ENCODE measurements at regions not wholly inside any gene's neighbourhood (a gene's known extent, or its start where the extent isn't known, plus 50 kb on each side); places are given as distances from the start of the nearest gene placed in this dataset.
A peak's percentile ranks its signal among the peaks of the same experiment; 100 is the strongest.

DNA sequence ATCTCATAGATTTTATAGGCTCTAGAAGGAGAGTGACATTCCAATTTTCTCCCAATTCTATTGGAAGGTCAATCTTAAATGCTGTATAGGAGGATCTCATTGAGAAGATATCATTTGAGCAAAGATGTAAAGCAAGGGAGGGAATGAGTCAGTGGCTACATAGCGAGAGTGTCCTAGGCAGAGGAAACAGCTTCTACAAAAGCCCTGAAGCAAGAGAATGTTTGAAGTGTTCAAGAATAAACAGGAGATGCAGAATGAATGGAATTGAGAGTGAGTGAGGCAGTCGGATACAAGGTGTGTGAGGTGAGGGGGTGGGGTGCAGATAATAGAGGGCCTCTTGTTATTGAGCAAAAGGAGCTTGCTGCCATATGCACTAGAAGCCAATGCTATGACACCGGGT is 545.9 kb downstream of the IGSF11 start:
- intact Hi-C loops (cut with DNase I; ENCODE audit: low total_unique reads) = no loop called here
- no peak for TF ChIP-seq EP300 (IDR thresholded peaks at IDR 0.05)
- TF ChIP-seq POLR2A (IDR thresholded peaks at IDR 0.05) = no peak
- TF ChIP-seq, protein P1, sequence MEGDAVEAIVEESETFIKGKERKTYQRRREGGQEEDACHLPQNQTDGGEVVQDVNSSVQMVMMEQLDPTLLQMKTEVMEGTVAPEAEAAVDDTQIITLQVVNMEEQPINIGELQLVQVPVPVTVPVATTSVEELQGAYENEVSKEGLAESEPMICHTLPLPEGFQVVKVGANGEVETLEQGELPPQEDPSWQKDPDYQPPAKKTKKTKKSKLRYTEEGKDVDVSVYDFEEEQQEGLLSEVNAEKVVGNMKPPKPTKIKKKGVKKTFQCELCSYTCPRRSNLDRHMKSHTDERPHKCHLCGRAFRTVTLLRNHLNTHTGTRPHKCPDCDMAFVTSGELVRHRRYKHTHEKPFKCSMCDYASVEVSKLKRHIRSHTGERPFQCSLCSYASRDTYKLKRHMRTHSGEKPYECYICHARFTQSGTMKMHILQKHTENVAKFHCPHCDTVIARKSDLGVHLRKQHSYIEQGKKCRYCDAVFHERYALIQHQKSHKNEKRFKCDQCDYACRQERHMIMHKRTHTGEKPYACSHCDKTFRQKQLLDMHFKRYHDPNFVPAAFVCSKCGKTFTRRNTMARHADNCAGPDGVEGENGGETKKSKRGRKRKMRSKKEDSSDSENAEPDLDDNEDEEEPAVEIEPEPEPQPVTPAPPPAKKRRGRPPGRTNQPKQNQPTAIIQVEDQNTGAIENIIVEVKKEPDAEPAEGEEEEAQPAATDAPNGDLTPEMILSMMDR (IDR thresholded peaks at IDR 0.05) = no peak
- no peak for TF ChIP-seq POLR2AphosphoS5 (IDR thresholded peaks at IDR 0.05)

GRCh38 chr3:118495206-118495605 is 539.4 kb downstream of the IGSF11 start:
- WGBS, 5 donors = 68 to 96% (median 95%) methylated on average over 2 of the region's 2 CpGs
- Histone ChIP-seq H3K4me3 (no peak overlapping the region), H3K4me1 (no peaks in the 10 kb centered on the region), H3K9me3 (no peaks in the 10 kb centered on the region), H3K27ac (no peak overlapping the region), H3K27me3 (no peaks in the 10 kb centered on the region), H3K36me3 (no peaks in the 10 kb centered on the region)
- TF ChIP-seq POLR2A (IDR thresholded peaks at IDR 0.05) (no peak), EP300 (IDR thresholded peaks at IDR 0.05) (no peak), POLR2AphosphoS5 (IDR thresholded peaks at IDR 0.05) (no peak)
- TF ChIP-seq, protein P1 (IDR thresholded peaks at IDR 0.05) = no peak
- DNase-seq = no peak
- intact Hi-C loops (cut with DNase I; ENCODE audit: low total_unique reads) = no loop called here

More for the DNA sequence above, 545.9 kb downstream of the IGSF11 start:
- Histone ChIP-seq H3K4me3 (no peak overlapping the region), H3K27me3 (no peaks in the 10 kb centered on the region), H3K36me3 (no peaks in the 10 kb centered on the region), H3K9me3 (no peaks in the 10 kb centered on the region), H3K27ac (no peak overlapping the region), H3K4me1 (no peaks in the 10 kb centered on the region)
- no peak for DNase-seq
- 17 to 49% (median 21%) methylated on average over 2 to 3 of the region's 3 CpGs for WGBS, 5 donors

DNA sequence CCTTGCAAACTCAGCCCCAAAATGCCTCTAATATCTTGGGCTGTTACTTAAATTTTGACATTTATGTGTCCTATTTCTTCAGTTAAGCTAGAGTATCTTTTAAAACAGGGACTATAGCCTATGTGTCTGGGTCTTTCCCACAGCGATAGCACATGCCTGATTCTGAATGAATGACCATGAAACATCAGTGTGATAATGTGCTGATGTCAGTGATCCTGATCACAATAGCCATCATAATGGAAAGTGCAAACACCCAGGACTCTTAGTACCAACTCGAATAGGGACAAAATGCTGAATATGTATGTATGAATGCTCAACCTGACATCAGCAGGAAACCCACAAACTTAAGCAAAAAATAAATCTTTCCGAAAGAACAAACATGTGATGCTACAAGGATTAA is 537.4 kb downstream of the IGSF11 start:
- DNase-seq = no peak
- no peaks in the 10 kb centered on the region for H3K27me3 ChIP-seq
- H3K9me3 ChIP-seq = no peaks in the 10 kb centered on the region
- WGBS, 5 donors = 81 to 91% (median 87%) methylated on average over 3 of the region's 3 CpGs
- H3K36me3 ChIP-seq = no peaks in the 10 kb centered on the region
- peaks cover 0 to 9% (median 0%) of the 10 kb centered on the region in 4 donors for H3K4me1 ChIP-seq
- no peak overlapping the region for H3K4me3 ChIP-seq
- TF ChIP-seq, protein P1 (IDR thresholded peaks at IDR 0.05) = no peak
- TF ChIP-seq POLR2A (IDR thresholded peaks at IDR 0.05) = no peak
- no peak for TF ChIP-seq EP300 (IDR thresholded peaks at IDR 0.05)
- TF ChIP-seq POLR2AphosphoS5 (IDR thresholded peaks at IDR 0.05) = no peak
- no peak overlapping the region for H3K27ac ChIP-seq
- intact Hi-C loops (cut with DNase I; ENCODE audit: low total_unique reads) = no loop called here

GRCh38 chr3:118501152-118501551 is 533.5 kb downstream of the IGSF11 start:
- DNase-seq = peak; percentile 39 to 79
- H3K27me3 ChIP-seq = no peaks in the 10 kb centered on the region
- no peak overlapping the region for H3K4me3 ChIP-seq
- H3K36me3 ChIP-seq = no peaks in the 10 kb centered on the region
- H3K4me1 ChIP-seq = peaks cover 0 to 9% (median 0%) of the 10 kb centered on the region in 4 donors
- 22 to 61% (median 44%) methylated on average over 1 of the region's 1 CpG for WGBS, 5 donors
- intact Hi-C loops (cut with DNase I; ENCODE audit: low total_unique reads) = no loop called here
- no peak for TF ChIP-seq POLR2A (IDR thresholded peaks at IDR 0.05)
- TF ChIP-seq EP300 (IDR thresholded peaks at IDR 0.05) = no peak
- peak overlapping the region in 1 of 5 donors; percentile 16 for H3K27ac ChIP-seq
- no peaks in the 10 kb centered on the region for H3K9me3 ChIP-seq

- H3K36me3 ChIP-seq = no peaks in the 10 kb centered on the region
- WGBS, 5 donors = 90 to 98% (median 96%) methylated on average over 1 of the region's 1 CpG
- H3K4me1 ChIP-seq = peaks cover 0 to 9% (median 0%) of the 10 kb centered on the region in 4 donors
- no peak overlapping the region for H3K4me3 ChIP-seq
- TF ChIP-seq EP300 (IDR thresholded peaks at IDR 0.05) = no peak
- TF ChIP-seq, protein P1 (IDR thresholded peaks at IDR 0.05) = no peak
- H3K27me3 ChIP-seq = no peaks in the 10 kb centered on the region
- intact Hi-C loops (cut with DNase I; ENCODE audit: low total_unique reads) = no loop called here
- no peaks in the 10 kb centered on the region for H3K9me3 ChIP-seq
- no peak overlapping the region for H3K27ac ChIP-seq
- DNase-seq = no peak
Observed at GRCh38 chr3:118504906-118505305, 529.7 kb downstream of the IGSF11 start.
